GM21576 (cell line): ENCODE measurements at regions not wholly inside any gene's neighbourhood (a gene's known extent, or its start where the extent isn't known, plus 50 kb on each side); places are given as distances from the start of the nearest gene placed in this dataset.
"Not testable (repeated sequence)": the region's sequence is repeated elsewhere in the genome, so short reads cannot be mapped to it uniquely, and the experiment has no call there.

Experiments
- ATAC-seq: cut with Tn5 transposase; IDR thresholded peaks from one replicate; pipeline ENCODE4 v1.9.1; 2021; ENCODE audit warnings: mild to moderate bottlenecking, moderate library complexity; ENCODE audit not compliant: unreplicated experiment

DNA sequence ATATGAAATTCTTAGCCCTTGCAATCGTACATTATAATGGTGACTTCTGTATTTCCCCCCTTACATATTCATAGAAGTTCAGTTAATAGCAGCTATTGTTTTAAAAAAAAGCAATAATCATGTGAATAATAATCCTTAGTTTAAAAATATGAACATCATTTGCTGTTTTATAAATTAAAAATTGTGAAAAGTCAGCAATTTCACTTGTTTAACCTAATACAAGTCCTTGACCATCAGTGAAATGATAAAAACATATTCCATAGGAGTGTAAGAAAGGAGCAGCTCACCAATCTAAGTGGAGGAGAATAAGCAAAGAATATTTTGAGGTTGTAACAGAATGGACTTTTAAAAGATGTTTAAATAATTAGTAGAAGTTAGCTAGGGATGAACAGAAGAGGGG lies 650.2 kb downstream of the SUCLG1 start:
- ATAC-seq = no peak

DNA sequence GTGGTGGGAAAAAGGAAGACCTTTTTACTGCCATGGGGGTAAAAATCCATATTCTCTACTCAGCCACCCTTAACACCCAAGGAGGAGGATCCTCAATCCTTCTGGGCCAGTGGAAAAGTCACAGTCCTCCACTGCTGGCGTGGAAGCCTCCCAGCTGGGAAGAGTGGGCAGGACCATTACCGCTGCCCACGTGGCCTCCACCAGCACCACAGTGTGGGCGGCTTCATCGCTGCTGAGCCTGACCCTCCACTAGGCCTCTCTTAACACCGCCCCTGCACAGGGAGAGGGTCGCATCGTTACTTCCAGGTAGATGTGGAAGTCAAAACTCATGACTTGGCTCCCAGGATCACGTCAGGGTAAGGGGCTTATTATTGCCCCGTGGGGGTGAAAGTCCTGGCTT lies 656.5 kb downstream of the SUCLG1 start:
- no peak for ATAC-seq

DNA sequence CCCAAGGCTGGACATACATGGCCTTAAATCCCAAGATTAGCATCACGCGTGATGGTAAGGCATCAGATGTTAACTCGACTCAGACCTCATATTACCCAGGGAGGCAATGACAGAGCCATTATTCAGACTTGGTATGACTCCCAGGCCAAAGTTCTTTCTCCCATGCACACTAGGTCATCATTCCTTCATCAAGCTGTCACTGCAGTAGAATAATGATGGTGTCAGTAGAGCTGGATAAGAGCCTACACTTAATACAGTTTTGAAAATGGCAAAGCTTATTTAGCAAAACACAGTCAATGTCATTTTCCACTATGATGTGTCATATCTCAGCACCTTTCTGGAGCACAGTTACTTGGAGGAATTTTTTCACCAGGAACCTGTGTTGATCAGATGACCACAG lies 663.3 kb downstream of the SUCLG1 start:
- ATAC-seq = no peak

DNA sequence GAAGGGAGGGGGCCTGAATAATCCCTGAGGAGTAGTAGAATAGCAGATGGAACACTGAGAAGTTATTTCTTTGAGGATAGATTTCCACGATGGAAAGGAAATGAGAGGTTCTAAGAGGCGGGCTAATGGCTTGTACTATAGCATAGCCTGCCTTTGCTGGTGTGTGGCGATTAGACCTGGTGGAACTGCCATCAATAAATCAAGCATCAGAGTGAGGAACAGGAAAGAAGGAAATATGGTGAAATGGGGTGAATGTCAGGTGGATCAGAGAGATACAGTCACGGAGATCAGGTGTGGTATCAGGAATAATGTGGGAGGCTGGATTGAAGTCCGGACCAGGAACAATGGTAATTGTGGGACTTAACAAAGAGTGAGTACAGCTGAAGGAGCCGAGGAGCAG lies 668.6 kb downstream of the SUCLG1 start:
- ATAC-seq = not testable (repeated sequence)

DNA sequence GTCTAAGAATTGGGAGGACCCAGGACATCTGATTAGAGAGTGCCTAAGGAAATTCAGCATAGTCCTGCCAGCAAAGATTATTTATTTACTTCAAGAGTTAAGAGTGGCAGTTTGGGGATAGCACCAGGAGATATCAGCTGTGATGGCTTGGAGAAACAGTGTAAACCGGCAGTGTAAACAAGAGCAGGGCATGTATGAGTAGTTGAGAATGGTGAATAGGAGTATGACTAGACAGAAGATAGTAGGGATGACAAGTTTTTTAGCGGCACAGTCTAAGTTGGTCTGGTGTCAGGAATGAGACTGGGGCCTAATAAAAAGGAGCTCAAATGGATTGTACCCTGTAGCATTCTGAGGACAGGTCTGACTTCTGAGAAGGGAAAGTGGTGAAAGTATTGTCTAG lies 669.4 kb downstream of the SUCLG1 start:
- not testable (repeated sequence) for ATAC-seq

DNA sequence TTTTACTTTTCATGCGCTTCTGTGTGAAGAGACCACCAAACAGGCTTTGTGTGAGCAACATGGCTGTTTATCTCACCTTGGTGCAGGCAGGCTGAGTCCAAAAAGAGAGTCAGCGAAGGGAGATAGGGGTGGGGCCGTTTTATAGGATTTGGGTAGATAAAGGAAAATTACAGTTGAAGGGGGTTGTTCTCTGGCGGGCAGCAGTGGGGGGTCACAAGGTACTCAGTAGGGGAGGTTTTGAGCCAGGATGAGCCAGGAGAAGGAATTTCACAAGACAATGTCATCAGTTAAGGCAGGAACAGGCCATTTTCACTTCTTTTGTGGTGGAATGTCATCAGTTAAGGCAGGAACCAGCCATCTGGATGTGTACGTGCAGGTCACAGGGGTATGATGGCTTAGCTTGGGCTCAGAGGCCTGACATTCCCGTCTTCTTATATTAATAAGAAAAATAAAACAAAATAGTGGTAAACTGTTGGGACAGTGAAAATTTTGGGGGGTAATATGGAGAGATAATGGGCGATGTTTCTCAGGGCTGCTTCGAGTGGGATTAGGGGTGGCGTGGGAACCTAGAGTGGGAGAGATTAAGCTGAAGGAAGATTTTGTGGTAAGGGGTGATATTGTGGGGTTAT lies 670.0 kb downstream of the SUCLG1 start:
- ATAC-seq = not testable (repeated sequence)

DNA sequence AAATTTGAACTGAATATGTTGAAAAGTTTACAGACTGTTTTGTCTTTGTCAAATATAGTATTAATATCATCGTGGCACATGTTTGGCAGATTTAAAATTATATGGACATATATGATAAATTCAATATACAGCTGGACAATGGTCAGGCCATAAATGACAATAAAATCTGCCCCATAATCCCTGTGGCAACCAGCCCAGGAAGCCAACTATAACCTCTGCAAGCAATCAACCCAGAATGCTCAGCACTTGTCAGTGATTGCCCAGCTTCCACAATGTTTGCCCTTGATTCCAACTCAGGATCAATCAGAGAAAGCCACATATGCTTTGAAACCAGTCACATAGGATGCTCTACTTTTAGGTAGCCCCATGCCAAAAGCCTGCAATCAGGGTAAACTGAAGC lies 671.9 kb downstream of the SUCLG1 start:
- ATAC-seq = no peak

DNA sequence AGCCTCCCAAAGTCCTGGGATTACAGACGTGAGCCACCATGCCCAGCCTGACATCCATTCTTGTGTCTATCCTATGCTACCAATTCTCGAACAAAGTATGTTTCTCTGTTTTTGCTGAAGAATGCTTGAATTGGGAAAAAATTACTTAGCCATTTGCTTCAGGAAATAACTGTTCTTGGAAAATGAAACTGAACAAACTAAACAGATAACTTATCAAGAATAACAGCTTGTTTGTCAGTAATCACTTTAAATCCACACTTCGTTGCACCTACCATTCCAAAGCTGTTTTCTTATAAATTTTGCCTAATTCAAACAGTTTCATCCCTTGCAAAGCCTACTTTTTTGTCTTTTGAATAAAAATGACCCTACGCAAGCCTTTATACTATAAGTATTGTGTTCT lies 672.9 kb downstream of the SUCLG1 start:
- no peak for ATAC-seq

DNA sequence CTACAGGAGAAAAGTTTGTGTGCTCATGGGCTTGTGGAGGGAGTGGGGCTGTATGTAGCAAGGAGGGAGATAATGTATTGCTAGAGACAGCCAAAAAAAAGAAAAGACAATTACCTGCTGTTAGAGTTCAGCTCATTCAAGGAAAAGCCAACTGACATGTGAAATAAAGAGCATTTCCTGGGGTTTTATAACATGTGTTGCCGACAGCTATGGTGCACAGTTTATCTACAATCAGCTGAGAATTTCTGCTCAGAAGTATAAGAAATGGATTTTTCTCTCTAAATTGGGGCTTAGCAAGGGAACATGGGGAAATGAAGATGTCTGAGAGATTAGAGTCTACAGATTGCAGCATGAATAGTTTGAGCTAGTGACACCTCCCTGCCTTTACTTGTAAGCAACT lies 674.1 kb downstream of the SUCLG1 start:
- no peak for ATAC-seq

DNA sequence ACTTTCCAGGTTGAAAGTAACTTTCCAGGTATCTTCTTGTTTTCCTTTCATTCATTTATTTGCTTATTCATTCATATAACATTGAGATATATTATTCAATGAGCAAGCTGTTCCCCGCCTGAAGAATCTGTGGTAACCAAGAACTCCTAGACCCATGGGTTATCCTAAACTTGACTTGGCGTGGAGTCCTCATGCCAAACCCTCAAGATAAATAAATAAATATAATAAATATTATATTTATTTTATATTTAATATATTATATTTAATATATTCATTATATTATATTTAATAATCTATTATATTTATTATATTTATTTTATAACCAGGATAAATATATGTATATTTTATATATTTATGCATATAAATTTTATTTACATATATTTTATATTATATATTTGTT lies 674.8 kb downstream of the SUCLG1 start:
- ATAC-seq = no peak

DNA sequence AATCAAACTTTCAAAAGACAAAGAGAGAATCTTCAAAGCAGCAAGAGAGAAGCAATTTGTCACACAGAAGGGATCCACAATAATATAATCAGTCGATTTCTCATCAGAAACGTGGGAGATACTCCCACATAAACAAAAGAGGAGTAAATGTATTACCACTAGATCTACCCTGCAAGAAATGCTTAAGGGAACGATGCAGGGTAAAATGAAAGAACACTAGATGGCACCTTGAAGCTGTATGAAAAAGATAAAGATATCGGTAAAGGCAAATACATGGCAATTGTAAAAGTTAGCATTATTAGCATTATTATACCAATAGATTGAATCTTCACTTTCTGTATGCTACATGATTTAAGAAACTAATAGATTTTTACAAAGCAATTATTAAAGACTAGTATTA lies 677.0 kb downstream of the SUCLG1 start:
- no peak for ATAC-seq

DNA sequence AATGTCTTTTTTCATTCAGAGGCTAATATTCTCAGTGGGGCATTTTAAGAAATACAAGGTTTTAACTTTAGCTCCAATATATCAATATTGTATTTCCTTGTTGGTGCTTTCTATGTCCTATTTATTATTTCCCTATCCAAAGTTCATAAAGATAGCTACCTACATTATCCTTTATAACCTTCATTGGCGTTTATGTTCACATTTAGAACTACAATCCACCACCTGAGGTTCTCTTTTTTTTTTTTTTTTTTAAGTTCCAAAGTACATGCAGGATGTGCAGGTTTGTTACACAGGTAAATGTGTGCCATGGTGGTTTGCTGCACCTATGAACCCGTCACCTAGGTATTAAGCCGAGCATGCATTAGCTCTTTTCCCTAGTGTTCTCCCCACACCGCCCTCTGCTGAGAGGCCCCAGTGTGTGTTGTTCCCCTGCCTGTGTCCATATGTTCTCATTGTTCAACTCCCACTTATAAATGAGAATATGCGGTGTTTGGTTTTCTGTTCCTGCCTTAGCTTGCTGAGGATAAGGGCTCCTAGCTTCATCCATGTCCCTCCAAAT lies 694.6 kb downstream of the SUCLG1 start:
- ATAC-seq = no peak

DNA sequence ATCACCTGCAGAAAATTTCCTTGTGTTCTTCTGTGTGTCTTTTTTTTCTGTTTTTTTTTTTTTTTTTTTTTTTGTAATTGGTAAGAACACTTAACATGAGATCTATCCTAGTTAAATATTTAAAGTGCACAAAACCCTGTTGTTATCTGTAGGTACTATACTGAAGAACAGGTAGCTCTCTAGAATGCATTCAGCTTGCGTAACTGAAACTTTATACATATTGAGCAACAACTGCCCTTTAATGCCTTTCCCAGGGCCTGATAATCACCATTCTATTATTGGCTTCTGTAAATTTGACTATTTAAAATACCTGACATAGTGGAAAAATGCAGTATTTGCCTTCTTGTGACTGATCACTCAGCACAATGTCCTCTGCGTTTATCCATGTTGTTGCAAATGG lies 701.8 kb downstream of the SUCLG1 start:
- no peak for ATAC-seq

DNA sequence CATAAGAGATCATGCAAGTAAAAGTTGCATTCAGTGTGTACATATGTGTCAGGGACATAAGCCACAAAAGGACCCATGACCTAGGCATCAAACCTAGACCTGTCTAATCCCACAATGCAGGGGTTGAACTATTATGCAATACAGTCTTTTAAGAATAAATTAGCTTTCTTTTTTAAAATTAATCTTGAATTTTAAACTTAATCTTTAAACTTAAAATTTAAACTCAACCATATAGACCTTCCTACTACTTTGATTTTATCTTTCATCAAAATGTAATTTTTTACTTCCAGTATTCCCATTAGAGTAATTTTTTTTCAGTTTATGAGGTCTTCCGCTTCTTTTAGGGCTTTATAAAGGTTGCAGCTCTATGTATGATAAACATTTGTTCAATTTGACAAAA lies 702.9 kb downstream of the SUCLG1 start:
- ATAC-seq = no peak

DNA sequence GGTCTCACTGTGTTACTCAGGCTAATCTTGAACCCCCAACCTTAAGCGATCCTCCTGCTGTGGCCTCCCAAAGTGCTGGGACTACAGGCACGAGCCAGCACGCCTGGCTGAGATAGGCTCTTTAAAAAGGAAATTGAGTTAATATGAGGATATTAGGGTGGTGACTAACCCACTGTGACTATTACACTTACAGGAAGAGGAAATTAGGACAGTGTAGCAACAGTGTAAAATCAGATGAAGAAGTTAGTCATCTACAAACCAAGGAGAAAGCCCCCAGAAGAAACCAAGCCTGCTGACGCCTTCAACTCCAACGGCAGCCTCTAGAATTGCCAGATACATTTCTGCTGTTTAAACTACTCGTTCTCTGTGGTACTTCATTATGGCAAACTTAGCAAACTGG lies 711.9 kb downstream of the SUCLG1 start:
- ATAC-seq = no peak

DNA sequence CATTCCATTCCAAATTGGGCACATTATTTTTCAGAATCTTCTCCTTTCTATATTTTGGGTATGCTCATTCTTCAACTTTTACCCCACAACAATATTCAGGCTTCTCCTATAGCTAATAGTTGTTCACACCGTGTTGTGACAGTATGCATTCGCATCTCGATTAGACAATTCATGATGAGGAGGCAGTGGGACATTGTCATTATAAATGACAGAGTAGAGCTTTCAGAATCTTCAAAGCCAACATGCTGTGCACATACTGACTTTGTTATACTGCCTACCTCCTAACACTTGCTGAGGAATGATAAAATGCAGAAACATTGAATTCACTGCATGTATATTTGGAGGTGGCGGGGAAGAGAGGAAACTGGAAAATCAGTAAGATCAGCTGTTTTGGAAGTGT lies 714.2 kb downstream of the SUCLG1 start:
- no peak for ATAC-seq

DNA sequence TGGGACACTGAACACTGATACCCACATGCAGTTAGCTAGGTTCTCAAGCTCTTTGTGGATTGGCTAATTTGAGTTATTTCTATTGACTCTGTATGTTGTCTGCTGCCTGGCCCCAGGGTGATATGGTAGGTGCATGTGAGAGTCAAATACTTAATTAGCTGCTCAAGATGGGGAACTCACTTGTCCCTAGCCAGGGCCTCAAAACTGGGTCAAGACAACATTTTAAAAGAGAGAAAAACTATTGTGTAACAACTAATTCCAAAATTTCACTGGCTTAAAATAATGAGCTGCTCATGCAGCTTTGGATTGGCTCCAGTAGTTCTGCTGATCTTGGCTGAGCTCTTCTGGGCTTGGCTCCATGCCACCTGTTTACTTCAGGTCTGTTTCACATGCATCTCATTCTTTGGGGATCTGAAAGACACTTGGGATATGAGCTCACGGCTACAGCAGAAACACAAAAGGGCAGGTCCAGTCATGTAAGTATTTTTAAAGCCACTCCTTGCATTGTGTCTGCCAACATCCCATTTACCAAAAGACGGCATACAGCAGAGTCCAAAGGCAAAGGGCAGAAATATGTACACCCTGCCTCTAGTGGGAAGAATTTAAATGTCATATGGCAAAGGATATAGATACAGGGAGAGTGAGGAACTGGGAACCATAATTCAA lies 716.8 kb downstream of the SUCLG1 start:
- ATAC-seq = no peak

DNA sequence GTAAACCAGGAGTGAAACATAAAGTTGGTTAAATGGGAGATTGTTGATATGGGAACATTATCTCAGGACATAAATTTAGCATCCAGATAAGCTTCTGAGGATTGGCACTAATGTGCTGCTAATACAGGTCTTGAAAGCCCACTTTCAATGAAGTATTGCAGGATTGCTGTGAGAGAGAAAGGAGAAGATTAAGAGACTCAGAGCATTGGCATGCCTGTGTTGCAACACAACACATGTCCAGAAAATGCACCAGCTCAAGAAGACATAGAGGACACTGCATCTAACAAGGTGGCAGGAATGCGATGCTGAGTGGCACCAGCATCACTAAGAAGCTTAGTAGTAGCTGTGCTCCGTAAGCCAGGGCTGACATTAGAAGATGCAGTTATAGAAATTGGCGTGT lies 728.9 kb downstream of the SUCLG1 start:
- ATAC-seq = no peak

DNA sequence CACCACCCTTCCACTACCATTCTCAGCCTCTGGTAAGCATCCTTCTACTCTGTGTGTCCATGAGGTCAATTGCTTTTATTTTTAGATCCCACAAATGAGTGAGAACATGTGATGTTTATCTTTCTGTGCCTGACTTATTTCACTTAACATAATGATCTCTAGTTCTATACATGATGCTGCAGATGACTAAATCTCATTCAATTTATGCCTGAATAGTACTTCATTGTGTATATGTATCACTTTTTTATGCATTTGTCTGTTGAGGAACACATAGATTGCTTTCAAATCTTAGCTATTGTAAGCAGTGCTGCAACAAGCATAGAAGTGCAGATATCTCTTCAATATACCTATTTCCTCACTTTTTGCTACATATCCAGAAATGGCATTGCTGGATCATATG lies 733.3 kb downstream of the SUCLG1 start:
- ATAC-seq = no peak

DNA sequence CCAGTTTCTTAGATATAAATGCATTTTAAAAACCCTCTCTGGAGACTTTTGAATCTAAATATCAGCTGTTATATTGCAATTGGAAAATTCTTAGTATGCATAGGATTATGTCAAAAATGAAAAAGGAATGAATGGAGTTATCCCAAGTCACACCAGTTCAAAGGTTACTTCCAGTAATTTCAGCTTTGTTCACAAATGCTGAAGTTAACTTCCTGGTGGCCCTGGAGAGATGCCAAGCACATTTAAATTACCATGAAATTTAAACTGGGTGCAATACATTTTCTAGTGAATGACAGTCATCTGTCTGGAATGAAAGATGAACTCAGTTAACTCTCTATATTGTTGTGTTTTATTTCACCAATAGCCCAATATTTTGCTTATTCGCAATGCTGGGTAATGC lies 753.9 kb downstream of the SUCLG1 start:
- no peak for ATAC-seq

DNA sequence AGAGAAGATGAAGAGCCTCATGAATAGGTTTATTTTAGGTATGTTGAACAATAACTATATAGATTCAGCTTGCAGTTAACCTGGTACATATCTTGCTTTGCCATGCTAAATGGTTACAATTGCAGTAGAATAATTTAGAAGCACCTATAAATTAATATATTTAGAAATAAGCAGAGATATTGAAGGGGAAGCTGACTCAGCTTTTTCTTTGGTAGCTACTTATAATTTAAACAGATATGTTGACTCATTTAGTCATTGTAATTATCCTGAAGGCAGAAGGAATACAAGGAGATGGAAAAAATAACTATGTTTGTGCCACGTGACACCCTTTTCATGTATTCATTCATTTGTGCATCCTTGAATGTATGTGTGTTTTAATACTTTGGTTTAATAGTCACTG lies 755.5 kb downstream of the SUCLG1 start:
- ATAC-seq = no peak

DNA sequence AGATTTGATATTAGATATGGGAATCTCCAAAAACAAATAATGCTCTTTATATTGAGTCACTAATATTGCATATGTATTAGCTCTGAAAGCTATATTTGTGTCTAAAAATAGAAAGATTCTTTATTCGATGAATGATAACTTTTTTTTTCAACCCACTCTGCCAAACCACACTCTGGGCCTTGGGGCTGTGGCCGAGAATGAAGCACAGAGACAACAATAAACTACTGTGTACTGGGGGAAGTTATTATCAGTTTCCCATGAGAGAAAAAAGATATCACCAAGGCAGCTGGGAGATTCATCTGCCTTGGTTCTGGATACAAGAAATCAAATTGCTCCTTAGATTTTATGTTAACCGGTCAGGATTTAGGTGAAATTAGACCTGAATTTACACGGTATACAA lies 762.2 kb downstream of the SUCLG1 start:
- ATAC-seq = no peak

DNA sequence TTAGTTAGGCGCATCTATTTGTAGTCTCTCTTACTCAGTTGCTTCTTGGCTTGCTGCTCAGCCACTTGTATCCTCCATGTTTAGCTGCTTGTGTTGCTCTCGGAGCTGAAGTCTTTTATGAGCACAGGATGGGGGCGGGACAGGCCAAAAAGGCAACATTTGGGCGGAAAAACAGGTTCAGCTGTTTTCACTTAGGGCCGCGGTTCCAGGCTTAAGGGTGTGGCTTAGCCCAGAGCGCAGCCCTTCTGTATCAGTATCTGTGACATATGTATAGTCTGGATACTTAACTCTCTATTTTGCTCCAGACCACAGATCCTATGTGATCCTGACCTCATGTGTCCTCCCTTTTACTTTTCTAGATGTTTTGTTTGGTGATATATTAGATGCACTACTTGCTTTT lies 763.5 kb downstream of the SUCLG1 start:
- no peak for ATAC-seq
